ENCODE measurements at regions not wholly inside any gene's neighbourhood (a gene's known extent, or its start where the extent isn't known, plus 50 kb on each side); places are given as distances from the start of the nearest gene placed in this dataset.

- Histone ChIP-seq H3K27me3 (no peaks in the 10 kb centered on the region), H3K27ac (no peak overlapping the region), H3K36me3 (no peaks in the 10 kb centered on the region), H3K4me3 (no peak overlapping the region), H3K4me1 (no peaks in the 10 kb centered on the region), H3K9me3 (no peaks in the 10 kb centered on the region)
- TF ChIP-seq POLR2AphosphoS5 (IDR thresholded peaks at IDR 0.05) = no peak
- no peak for TF ChIP-seq CTCF (IDR thresholded peaks at IDR 0.05)
- no peak for TF ChIP-seq EP300 (IDR thresholded peaks at IDR 0.05)
- TF ChIP-seq POLR2A (IDR thresholded peaks at IDR 0.05) = no peak
- no peak for DNase-seq
- 64% methylated on average over 22 to 23 of the region's 23 CpGs for WGBS, 2 donors
- ATAC-seq (ENCODE audit: low FRiP score in 2 of 2) = no peak
Observed at GRCh38 chr12:130222519-130223218, 60.4 kb downstream of the FZD10 start.

- no peaks in the 10 kb centered on the region for H3K36me3 ChIP-seq
- no peak for ATAC-seq (ENCODE audit: low FRiP score in 2 of 2)
- no peak for TF ChIP-seq CTCF (IDR thresholded peaks at IDR 0.05)
- DNase-seq = no peak
- no peak overlapping the region for H3K27ac ChIP-seq
- no peak overlapping the region for H3K4me3 ChIP-seq
- H3K4me1 ChIP-seq = no peaks in the 10 kb centered on the region
- H3K9me3 ChIP-seq = no peaks in the 10 kb centered on the region
- no peaks in the 10 kb centered on the region for H3K27me3 ChIP-seq
- WGBS, 2 donors = 87% methylated on average over 6 of the region's 6 CpGs
Observed at GRCh38 chr12:130223767-130224244, 61.5 kb downstream of the FZD10 start.

- TF ChIP-seq EP300 (IDR thresholded peaks at IDR 0.05) (no peak), CTCF (IDR thresholded peaks at IDR 0.05) (no peak), POLR2AphosphoS5 (IDR thresholded peaks at IDR 0.05) (no peak), POLR2A (IDR thresholded peaks at IDR 0.05) (no peak)
- Histone ChIP-seq H3K4me3 (no peak overlapping the region), H3K9me3 (no peaks in the 10 kb centered on the region), H3K27ac (no peak overlapping the region), H3K36me3 (no peaks in the 10 kb centered on the region), H3K4me1 (no peaks in the 10 kb centered on the region), H3K27me3 (no peaks in the 10 kb centered on the region)
- ATAC-seq (ENCODE audit: low FRiP score in 2 of 2) (no peak), DNase-seq (no peak)
- 75 to 77% methylated on average over 14 of the region's 14 CpGs for WGBS, 2 donors
Observed at GRCh38 chr12:130224613-130225012, 62.3 kb downstream of the FZD10 start.

- ATAC-seq (ENCODE audit: low FRiP score in 2 of 2) (no peak), DNase-seq (no peak)
- Histone ChIP-seq H3K27me3 (no peaks in the 10 kb centered on the region), H3K4me3 (no peak overlapping the region), H3K4me1 (no peaks in the 10 kb centered on the region), H3K9me3 (no peaks in the 10 kb centered on the region), H3K27ac (no peak overlapping the region), H3K36me3 (no peaks in the 10 kb centered on the region)
- no peak for TF ChIP-seq EP300 (IDR thresholded peaks at IDR 0.05)
- WGBS, 2 donors = 34 to 49% methylated on average over 6 of the region's 6 CpGs
Observed at GRCh38 chr12:130225347-130225746, 63.1 kb downstream of the FZD10 start.

- TF ChIP-seq CTCF (IDR thresholded peaks at IDR 0.05) (no peak), EP300 (IDR thresholded peaks at IDR 0.05) (no peak), POLR2A (IDR thresholded peaks at IDR 0.05) (no peak), POLR2AphosphoS5 (IDR thresholded peaks at IDR 0.05) (no peak)
- DNase-seq (no peak), ATAC-seq (ENCODE audit: low FRiP score in 2 of 2) (no peak)
- Histone ChIP-seq H3K27ac (no peak overlapping the region), H3K4me3 (no peak overlapping the region), H3K4me1 (no peaks in the 10 kb centered on the region), H3K9me3 (no peaks in the 10 kb centered on the region), H3K27me3 (no peaks in the 10 kb centered on the region), H3K36me3 (no peaks in the 10 kb centered on the region)
- 65 to 72% methylated on average over 10 to 11 of the region's 11 CpGs for WGBS, 2 donors
Observed at GRCh38 chr12:130226126-130226525, 63.9 kb downstream of the FZD10 start.
